ENCODE measurements at regions not wholly inside any gene's neighbourhood (a gene's known extent, or its start where the extent isn't known, plus 50 kb on each side); places are given as distances from the start of the nearest gene placed in this dataset.
"Not testable (repeated sequence)": the region's sequence is repeated elsewhere in the genome, so short reads cannot be mapped to it uniquely, and the experiment has no call there.

GRCh38 chr2:146624430-146625160 is 1220.2 kb upstream of the ACVR2A start:
- DNase-seq, result no peak

GRCh38 chr2:146623771-146624170 is 1221.1 kb upstream of the ACVR2A start:
- no peak for DNase-seq

- no peak for DNase-seq
These were observed 1223.2 kb upstream of the ACVR2A start for GRCh38 chr2:146621656-146622055.

GRCh38 chr2:146615778-146616177 is 1229.1 kb upstream of the ACVR2A start:
- DNase-seq, result no peak

- no peak for DNase-seq
These were observed 1236.3 kb upstream of the ACVR2A start for GRCh38 chr2:146608490-146608889.

- DNase-seq, result no peak
These were observed 1240.3 kb upstream of the ACVR2A start for GRCh38 chr2:146604521-146604920.

- DNase-seq, result no peak
These were observed 1242.0 kb upstream of the ACVR2A start for GRCh38 chr2:146602856-146603255.

GRCh38 chr2:146602383-146602782 is 1242.4 kb upstream of the ACVR2A start:
- no peak for DNase-seq

- DNase-seq, result no peak
These were observed 1246.0 kb upstream of the ACVR2A start for GRCh38 chr2:146598791-146599190.

- DNase-seq, result no peak
These were observed 1247.5 kb upstream of the ACVR2A start for GRCh38 chr2:146597291-146597690.

GRCh38 chr2:146591908-146592307 is 1252.9 kb upstream of the ACVR2A start:
- DNase-seq, result no peak

GRCh38 chr2:146587291-146587713 is 1257.5 kb upstream of the ACVR2A start:
- DNase-seq, result no peak

- peak; percentile 3 for DNase-seq
These were observed 1260.5 kb upstream of the ACVR2A start for GRCh38 chr2:146584316-146584715.

GRCh38 chr2:146579147-146579930 is 1265.5 kb upstream of the ACVR2A start:
- peak; percentile 18 for DNase-seq

GRCh38 chr2:146576339-146577111 is 1268.3 kb upstream of the ACVR2A start:
- peak; percentile 34 for DNase-seq

GRCh38 chr2:146572598-146572997 is 1272.2 kb upstream of the ACVR2A start:
- DNase-seq, result no peak

- DNase-seq, result no peak
These were observed 1282.8 kb upstream of the ACVR2A start for GRCh38 chr2:146561996-146562395.

- no peak for DNase-seq
These were observed 1297.6 kb upstream of the ACVR2A start for GRCh38 chr2:146547236-146547635.

- no peak for DNase-seq
These were observed 1300.1 kb upstream of the ACVR2A start for GRCh38 chr2:146544701-146545100.

- no peak for DNase-seq
These were observed 1302.9 kb upstream of the ACVR2A start for GRCh38 chr2:146541896-146542295.

- no peak for DNase-seq
These were observed 1304.4 kb upstream of the ACVR2A start for GRCh38 chr2:146540271-146540932.

GRCh38 chr2:146539739-146540138 is 1305.1 kb upstream of the ACVR2A start:
- DNase-seq, result not testable (repeated sequence)

- DNase-seq, result no peak
These were observed 1307.4 kb upstream of the ACVR2A start for GRCh38 chr2:146537477-146537876.

Data from NCI-H2171 treated with DMSO at 0.1 percent for 48 hours (cell line).